Panc1 (cell line): ENCODE measurements at regions not wholly inside any gene's neighbourhood (a gene's known extent, or its start where the extent isn't known, plus 50 kb on each side); places are given as distances from the start of the nearest gene placed in this dataset.

Experiments
- ATAC-seq: fragments of 200-7000 bp; cut with Tn5 transposase; 2 replicates; pipeline ENCODE4 v1.9.1; 2020; ENCODE audit warnings: mild to moderate bottlenecking, moderate library complexity
- BruUV-seq: library from RNA; stranded (reverse); fragments of 400-500 nt; replicated peaks from 2 replicates; lab custom pipeline; 2021; lab: Mats Ljungman, UMichigan
- CTCF ChIA-PET: fragments of 300-600 bp; sonication (Branson Sonifier 250); formaldehyde crosslinking; loops from one replicate; lab custom pipeline; 2022; ENCODE audit warnings: antibody characterized with exemption; lab: Charles Lee
- POLR2A ChIA-PET: fragments of 300-600 bp; sonication (Branson Sonifier 250); formaldehyde crosslinking; loops from one replicate; lab custom pipeline; 2022; ENCODE audit warnings: antibody characterized with exemption; lab: Charles Lee
- DNase-seq: peaks from one replicate; pipeline ENCODE4 v3.0.0-alpha.2; 2010; ENCODE audit warnings: low read depth, low spot score
- H3K27ac ChIP-seq: 2 replicates; pipeline ENCODE4 v1.5.1; 2011; ENCODE audit warnings: mild to moderate bottlenecking, low read length, inconsistent platforms
- H3K27me3 ChIP-seq: fragments of 200-500 bp; sonication (Bioruptor generic); 2 replicates; pipeline ENCODE4 v1.6.0; 2014; ENCODE audit warnings: low read length, inconsistent platforms; ENCODE audit not compliant: control insufficient read depth, insufficient read depth
- H3K36me3 ChIP-seq: fragments of 200-500 bp; sonication (Bioruptor generic); 2 replicates; pipeline ENCODE4 v1.5.1; 2014; ENCODE audit warnings: inconsistent platforms, mild to moderate bottlenecking, low read length, moderate library complexity; ENCODE audit not compliant: control insufficient read depth, insufficient read depth
- H3K4me1 ChIP-seq: 2 replicates; pipeline ENCODE4 v1.5.1; 2011; ENCODE audit warnings: inconsistent platforms, mild to moderate bottlenecking, low read length, moderate library complexity; ENCODE audit not compliant: control insufficient read depth, insufficient read depth
- H3K4me3 ChIP-seq, 2 experiments: 2 replicates each; pipeline ENCODE4 v1.5.1; 2011 to 2012; ENCODE audit warnings: low read depth in 2 of 2, low read length in 2 of 2, mild to moderate bottlenecking in 2 of 2, inconsistent platforms in 1 of 2, moderate library complexity in 1 of 2
- H3K9me3 ChIP-seq: fragments of 200-500 bp; sonication (Bioruptor generic); 2 replicates; pipeline ENCODE4 v1.5.1; 2014; ENCODE audit warnings: low read depth, mild to moderate bottlenecking, inconsistent platforms, low read length, moderate library complexity; ENCODE audit not compliant: control insufficient read depth, insufficient read depth
- POLR2AphosphoS5 ChIP-seq: IDR thresholded peaks from 2 replicates; pipeline ENCODE4 v1.6.1; 2012; ENCODE audit warnings: mild to moderate bottlenecking, low read depth, low read length, moderate library complexity
- SIN3A ChIP-seq: IDR thresholded peaks from 2 replicates; pipeline ENCODE4 v1.6.1; 2012; ENCODE audit warnings: low read depth, mild to moderate bottlenecking, low read length, moderate library complexity, borderline replicate concordance; ENCODE audit not compliant: insufficient read depth
- TCF7L2 ChIP-seq: IDR thresholded peaks from 2 replicates; pipeline ENCODE4 v1.6.1; 2011; ENCODE audit warnings: mild to moderate bottlenecking, low read depth, low read length, inconsistent platforms
- in situ Hi-C: cut with HindIII; loops from 2 replicates; pipeline ENCODE4 v1.10.0; 2016; ENCODE audit warnings: low sequenced_read_pairs, low pct_unique_long_range_greater_than_20kb
- intact Hi-C: fragments of 100-400 bp; cut with micrococcal nuclease; formaldehyde crosslinking; loops from one replicate; pipeline ENCODE4 v1.10.0; 2022; ENCODE audit not compliant: unreplicated experiment
- TF ChIP-seq, protein P1 (sequence below), 2 experiments: IDR thresholded peaks; 2 replicates each; pipeline ENCODE4 v1.6.1; 2011 to 2012; ENCODE audit warnings: low read depth in 2 of 2, control low read depth in 1 of 2, low read length in 1 of 2, mild to moderate bottlenecking in 1 of 2, moderate library complexity in 1 of 2; ENCODE audit not compliant: insufficient read depth in 1 of 2
- TF ChIP-seq, protein P2 (sequence below): fragments of 450-650 bp; IDR thresholded peaks from 2 replicates; pipeline ENCODE4 v1.5.1; 2017; ENCODE audit warnings: mild to moderate bottlenecking

GRCh38 chr10:125332548-125333208 lies 172.3 kb upstream of the CTBP2 start:
- no peak for TF ChIP-seq SIN3A
- no peak for TF ChIP-seq POLR2AphosphoS5
- TF ChIP-seq TCF7L2 = no peak
- TF ChIP-seq, protein P1, sequence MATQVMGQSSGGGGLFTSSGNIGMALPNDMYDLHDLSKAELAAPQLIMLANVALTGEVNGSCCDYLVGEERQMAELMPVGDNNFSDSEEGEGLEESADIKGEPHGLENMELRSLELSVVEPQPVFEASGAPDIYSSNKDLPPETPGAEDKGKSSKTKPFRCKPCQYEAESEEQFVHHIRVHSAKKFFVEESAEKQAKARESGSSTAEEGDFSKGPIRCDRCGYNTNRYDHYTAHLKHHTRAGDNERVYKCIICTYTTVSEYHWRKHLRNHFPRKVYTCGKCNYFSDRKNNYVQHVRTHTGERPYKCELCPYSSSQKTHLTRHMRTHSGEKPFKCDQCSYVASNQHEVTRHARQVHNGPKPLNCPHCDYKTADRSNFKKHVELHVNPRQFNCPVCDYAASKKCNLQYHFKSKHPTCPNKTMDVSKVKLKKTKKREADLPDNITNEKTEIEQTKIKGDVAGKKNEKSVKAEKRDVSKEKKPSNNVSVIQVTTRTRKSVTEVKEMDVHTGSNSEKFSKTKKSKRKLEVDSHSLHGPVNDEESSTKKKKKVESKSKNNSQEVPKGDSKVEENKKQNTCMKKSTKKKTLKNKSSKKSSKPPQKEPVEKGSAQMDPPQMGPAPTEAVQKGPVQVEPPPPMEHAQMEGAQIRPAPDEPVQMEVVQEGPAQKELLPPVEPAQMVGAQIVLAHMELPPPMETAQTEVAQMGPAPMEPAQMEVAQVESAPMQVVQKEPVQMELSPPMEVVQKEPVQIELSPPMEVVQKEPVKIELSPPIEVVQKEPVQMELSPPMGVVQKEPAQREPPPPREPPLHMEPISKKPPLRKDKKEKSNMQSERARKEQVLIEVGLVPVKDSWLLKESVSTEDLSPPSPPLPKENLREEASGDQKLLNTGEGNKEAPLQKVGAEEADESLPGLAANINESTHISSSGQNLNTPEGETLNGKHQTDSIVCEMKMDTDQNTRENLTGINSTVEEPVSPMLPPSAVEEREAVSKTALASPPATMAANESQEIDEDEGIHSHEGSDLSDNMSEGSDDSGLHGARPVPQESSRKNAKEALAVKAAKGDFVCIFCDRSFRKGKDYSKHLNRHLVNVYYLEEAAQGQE (IDR thresholded peaks at IDR 0.05; ENCODE audit: insufficient read depth in 1 of 2, low read depth in 2 of 2, low read length in 1 of 2) = no peak
- TF ChIP-seq, protein P2, sequence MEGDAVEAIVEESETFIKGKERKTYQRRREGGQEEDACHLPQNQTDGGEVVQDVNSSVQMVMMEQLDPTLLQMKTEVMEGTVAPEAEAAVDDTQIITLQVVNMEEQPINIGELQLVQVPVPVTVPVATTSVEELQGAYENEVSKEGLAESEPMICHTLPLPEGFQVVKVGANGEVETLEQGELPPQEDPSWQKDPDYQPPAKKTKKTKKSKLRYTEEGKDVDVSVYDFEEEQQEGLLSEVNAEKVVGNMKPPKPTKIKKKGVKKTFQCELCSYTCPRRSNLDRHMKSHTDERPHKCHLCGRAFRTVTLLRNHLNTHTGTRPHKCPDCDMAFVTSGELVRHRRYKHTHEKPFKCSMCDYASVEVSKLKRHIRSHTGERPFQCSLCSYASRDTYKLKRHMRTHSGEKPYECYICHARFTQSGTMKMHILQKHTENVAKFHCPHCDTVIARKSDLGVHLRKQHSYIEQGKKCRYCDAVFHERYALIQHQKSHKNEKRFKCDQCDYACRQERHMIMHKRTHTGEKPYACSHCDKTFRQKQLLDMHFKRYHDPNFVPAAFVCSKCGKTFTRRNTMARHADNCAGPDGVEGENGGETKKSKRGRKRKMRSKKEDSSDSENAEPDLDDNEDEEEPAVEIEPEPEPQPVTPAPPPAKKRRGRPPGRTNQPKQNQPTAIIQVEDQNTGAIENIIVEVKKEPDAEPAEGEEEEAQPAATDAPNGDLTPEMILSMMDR = no peak
- no peak for ATAC-seq
- Histone ChIP-seq H3K9me3 (no peaks in the 10 kb centered on the region), H3K27ac (no peak overlapping the region), H3K4me3 (no peak overlapping the region), H3K27me3 (no peaks in the 10 kb centered on the region), H3K4me1 (no peaks in the 10 kb centered on the region), H3K36me3 (no peaks in the 10 kb centered on the region)
- POLR2A ChIA-PET = no interaction called here
- CTCF ChIA-PET = no interaction called here
- DNase-seq = no peak
- intact Hi-C loops = no loop called here
- in situ Hi-C loops = no loop called here
- no TSS peak for BruUV-seq

DNA sequence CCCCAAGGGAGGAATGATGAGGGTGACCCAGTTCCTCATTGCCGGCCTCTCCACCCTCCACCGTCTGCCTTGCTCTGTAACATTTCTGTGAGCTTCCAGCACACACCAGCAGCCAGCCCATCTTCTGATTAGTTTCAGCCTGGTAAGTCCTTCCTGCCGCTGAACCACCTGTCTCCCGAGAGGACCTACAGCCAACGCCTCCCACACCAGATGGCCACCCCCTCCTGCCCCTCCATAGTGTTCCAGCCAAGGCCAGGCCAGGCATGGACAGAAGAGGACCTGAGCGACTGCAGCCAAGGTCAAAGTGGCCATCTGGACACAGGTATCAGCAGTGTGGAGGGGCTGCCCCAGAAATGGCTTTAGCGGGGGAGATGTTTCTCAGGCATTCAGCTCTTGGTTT lies 170.7 kb upstream of the CTBP2 start:
- ATAC-seq = no peak
- intact Hi-C loops (no loop called here), in situ Hi-C loops (no loop called here)
- TF ChIP-seq, protein P1 (IDR thresholded peaks at IDR 0.05; ENCODE audit: insufficient read depth in 1 of 2, low read depth in 2 of 2, low read length in 1 of 2) = no peak
- TF ChIP-seq, protein P2 = no peak
- TF ChIP-seq SIN3A (no peak), TCF7L2 (no peak), POLR2AphosphoS5 (no peak)
- BruUV-seq = no TSS peak
- Histone ChIP-seq H3K27ac (no peak overlapping the region), H3K36me3 (no peaks in the 10 kb centered on the region), H3K4me3 (no peak overlapping the region), H3K27me3 (no peaks in the 10 kb centered on the region), H3K4me1 (no peaks in the 10 kb centered on the region), H3K9me3 (no peaks in the 10 kb centered on the region)
- no peak for DNase-seq
- ChIA-PET CTCF (no interaction called here), POLR2A (no interaction called here)
